B cell (primary cell): ENCODE measurements at regions not wholly inside any gene's neighbourhood (a gene's known extent, or its start where the extent isn't known, plus 50 kb on each side); places are given as distances from the start of the nearest gene placed in this dataset.

Experiments
- ATAC-seq: fragments of 200-7000 bp; cut with Tn5 transposase; one replicate; pipeline ENCODE4 v1.10.0; 2021; ENCODE audit warnings: low read depth, mild to moderate bottlenecking, moderate number of reproducible peaks, moderate library complexity
- CTCF ChIA-PET: fragments of 350-600 bp; sonication (Branson Sonifier 250); formaldehyde crosslinking; loops from one replicate; lab custom pipeline; 2021; ENCODE audit warnings: antibody characterized with exemption, inconsistent platforms; lab: Charles Lee
- POLR2A ChIA-PET: fragments of 350-600 bp; sonication (Branson Sonifier 250); formaldehyde crosslinking; loops from one replicate; lab custom pipeline; 2021; ENCODE audit warnings: antibody characterized with exemption; lab: Charles Lee
- DNase-seq: peaks from one replicate; pipeline ENCODE4 v3.0.0; 2013
- H2AFZ ChIP-seq: 2 replicates; pipeline ENCODE4 v1.6.1; 2012; ENCODE audit warnings: mild to moderate bottlenecking, low read depth, low read length; ENCODE audit not compliant: insufficient read depth, poor library complexity, severe bottlenecking
- H3K27ac ChIP-seq, 2 donors: 1 replicate in 1 of 2; 2 replicates in 1 of 2; pipeline ENCODE4 v1.5.1; 2012 to 2013; ENCODE audit warnings: low read length in 2 of 2, mild to moderate bottlenecking in 2 of 2, moderate library complexity in 1 of 2
- H3K27me3 ChIP-seq, 4 experiments: fragments of 200-600 bp in 1 of 4; sonication (generic) in 1 of 4; replicated peaks in 1 of 4; 1 replicate in 2 of 4; 2 replicates in 2 of 4; pipeline versions ENCODE4 v1.6.1 to v1.7.0; 2013 to 2016; ENCODE audit warnings: low read length in 3 of 4, mild to moderate bottlenecking in 2 of 4, mixed read lengths in 1 of 4, moderate library complexity in 1 of 4; ENCODE audit not compliant: insufficient read depth in 4 of 4, control insufficient read depth in 3 of 4; ENCODE audit errors: control extremely low read depth in 1 of 4
- H3K36me3 ChIP-seq, 2 experiments: replicated peaks in 1 of 2; 1 replicate in 1 of 2; 2 replicates in 1 of 2; pipeline versions ENCODE4 v1.6.1 to v1.7.1; 2013; ENCODE audit warnings: low read length in 1 of 2; ENCODE audit not compliant: insufficient read depth in 2 of 2, control insufficient read depth in 1 of 2; ENCODE audit errors: control extremely low read depth in 1 of 2, extremely low read depth in 1 of 2
- H3K4me1 ChIP-seq, 2 donors: fragments of 200-600 bp in 1 of 2; sonication (generic) in 1 of 2; 1 replicate in 1 of 2; 2 replicates in 1 of 2; pipeline versions ENCODE4 v1.5.1 to v1.6.1; 2013 to 2017; ENCODE audit warnings: low read length in 2 of 2; ENCODE audit not compliant: control insufficient read depth in 2 of 2, insufficient read depth in 2 of 2
- H3K4me2 ChIP-seq: replicated peaks from 2 replicates; pipeline ENCODE3; 2012; ENCODE audit warnings: mild to moderate bottlenecking, low read depth, low read length; ENCODE audit not compliant: poor library complexity, severe bottlenecking
- H3K4me3 ChIP-seq, 5 experiments: fragments of 200-600 bp in 1 of 5; sonication (generic) in 1 of 5; 1 replicate in 3 of 5; 2 replicates in 2 of 5; pipeline versions ENCODE4 v1.5.1 to v1.7.0; 2011 to 2016; ENCODE audit warnings: low read length in 4 of 5, mild to moderate bottlenecking in 4 of 5, low read depth in 2 of 5, control low read depth in 1 of 5, moderate library complexity in 1 of 5; ENCODE audit not compliant: insufficient read depth in 1 of 5; ENCODE audit errors: control extremely low read depth in 1 of 5, extremely low read depth in 1 of 5
- H3K79me2 ChIP-seq: fragments of 200-600 bp; sonication (generic); one replicate; pipeline ENCODE4 v1.6.0; 2016; ENCODE audit warnings: low read length; ENCODE audit not compliant: control insufficient read depth, insufficient read depth
- H3K9ac ChIP-seq: fragments of 200-600 bp; sonication (generic); 2 replicates; pipeline ENCODE4 v1.6.1; 2017; ENCODE audit warnings: mild to moderate bottlenecking, low read length, moderate library complexity
- H3K9me3 ChIP-seq, 3 donors: one replicate each; pipeline versions ENCODE4 v1.6.1 to v1.7.1; 2013; ENCODE audit warnings: low read length in 2 of 3; ENCODE audit not compliant: control insufficient read depth in 2 of 3, insufficient read depth in 1 of 3; ENCODE audit errors: control extremely low read depth in 1 of 3
- H4K20me1 ChIP-seq: 2 replicates; pipeline ENCODE4 v1.6.0; 2012; ENCODE audit warnings: mild to moderate bottlenecking, low read length; ENCODE audit not compliant: insufficient read depth, control insufficient read depth, poor library complexity, severe bottlenecking
- H3K27ac Mint-ChIP-seq: one replicate; pipeline ENCODE4 v1.8.0; 2021; ENCODE audit warnings: mixed read lengths
- H3K27me3 Mint-ChIP-seq: one replicate; pipeline ENCODE4 v1.8.0; 2021; ENCODE audit warnings: mixed read lengths
- H3K4me1 Mint-ChIP-seq: one replicate; pipeline ENCODE4 v1.8.0; 2021; ENCODE audit warnings: mixed read lengths
- H3K4me3 Mint-ChIP-seq: one replicate; pipeline ENCODE4 v1.8.0; 2021; ENCODE audit warnings: mixed read lengths
- H3K9me3 Mint-ChIP-seq: one replicate; pipeline ENCODE4 v1.8.0; 2022; ENCODE audit warnings: mixed read lengths; ENCODE audit not compliant: insufficient read depth
- CTCF ChIP-seq: fragments of 200-600 bp; IDR thresholded peaks from one replicate; pipeline ENCODE4 v1.8.0; 2022; ENCODE audit warnings: antibody characterized with exemption, mild to moderate bottlenecking
- EZH2 ChIP-seq: IDR thresholded peaks from 2 replicates; pipeline ENCODE4 v1.6.1; 2012; ENCODE audit warnings: borderline replicate concordance, low read depth, mild to moderate bottlenecking, moderate library complexity, low read length; ENCODE audit not compliant: insufficient read depth, poor library complexity, severe bottlenecking
- WGBS: methylation state at CpG from one replicate; pipeline ENCODE4 v1.1.5; 2013; ENCODE audit warnings: missing lambda C conversion rate; ENCODE audit not compliant: insufficient coverage; 5-methylcytosine and 5-hydroxymethylcytosine counted together
- intact Hi-C: fragments of 100-400 bp; cut with micrococcal nuclease; formaldehyde crosslinking; loops from one replicate; pipeline ENCODE4 v1.10.0; 2022

GRCh38 chr13:90416519-90416918, 931.0 kb upstream of the MIR17HG start:
- Mint-ChIP-seq H3K27ac (no peak overlapping the region), H3K4me3 (no peak overlapping the region), H3K9me3 (peaks cover 5% of the 10 kb centered on the region), H3K27me3 (no peaks in the 10 kb centered on the region), H3K4me1 (no peaks in the 10 kb centered on the region)
- H3K79me2 ChIP-seq, result no peaks in the 10 kb centered on the region
- no peaks in the 10 kb centered on the region for H4K20me1 ChIP-seq
- no peak overlapping the region for H3K4me3 ChIP-seq
- WGBS, result no CpG with 5 or more reads among the region's 5 CpGs
- no peak overlapping the region for H2AFZ ChIP-seq
- no peak for TF ChIP-seq EZH2
- TF ChIP-seq CTCF, result no peak
- no peak overlapping the region for H3K4me2 ChIP-seq
- ATAC-seq, result no peak
- H3K9me3 ChIP-seq, result peaks cover 2 to 4% (median 3%) of the 10 kb centered on the region in 3 donors
- no peaks in the 10 kb centered on the region for H3K27me3 ChIP-seq
- ChIA-PET POLR2A (no interaction called here), CTCF (no interaction called here)
- no peaks in the 10 kb centered on the region for H3K4me1 ChIP-seq
- H3K36me3 ChIP-seq, result no peaks in the 10 kb centered on the region
- no peak overlapping the region for H3K9ac ChIP-seq
- intact Hi-C loops, result no loop called here
- DNase-seq, result no peak
- no peak overlapping the region for H3K27ac ChIP-seq

- Histone ChIP-seq H3K9me3 (peaks cover 2 to 4% (median 3%) of the 10 kb centered on the region in 3 donors), H3K4me1 (no peaks in the 10 kb centered on the region), H3K4me2 (no peak overlapping the region), H3K4me3 (no peak overlapping the region), H3K9ac (no peak overlapping the region), H3K36me3 (no peaks in the 10 kb centered on the region), H3K27me3 (no peaks in the 10 kb centered on the region), H2AFZ (no peak overlapping the region), H3K79me2 (no peaks in the 10 kb centered on the region), H4K20me1 (no peaks in the 10 kb centered on the region), H3K27ac (no peak overlapping the region)
- ChIA-PET CTCF (no interaction called here), POLR2A (no interaction called here)
- Mint-ChIP-seq H3K4me1 (no peaks in the 10 kb centered on the region), H3K4me3 (no peak overlapping the region), H3K9me3 (peaks cover 5% of the 10 kb centered on the region), H3K27ac (no peak overlapping the region), H3K27me3 (no peaks in the 10 kb centered on the region)
- no peak for ATAC-seq
- no peak for DNase-seq
- intact Hi-C loops, result no loop called here
- TF ChIP-seq EZH2, result no peak
- no peak for TF ChIP-seq CTCF
- no CpG with 5 or more reads among the region's 1 CpG for WGBS
Observed at GRCh38 chr13:90416938-90417337, 930.5 kb upstream of the MIR17HG start.
